Left ventricle myocardium inferior (tissue), 1 donor: ENCODE measurements at regions not wholly inside any gene's neighbourhood (a gene's known extent, or its start where the extent isn't known, plus 50 kb on each side); places are given as distances from the start of the nearest gene placed in this dataset.

Experiments used
- DNase-seq: peaks from one replicate; pipeline ENCODE4 v3.0.0-alpha.2; 2020
- H3K27ac ChIP-seq: fragments of 200-600 bp; replicated peaks from 2 replicates; pipeline ENCODE4 v1.8.0; 2021
- H3K27me3 ChIP-seq: fragments of 200-600 bp; 2 replicates; pipeline ENCODE4 v1.8.0; 2021; ENCODE audit warnings: low read depth
- H3K36me3 ChIP-seq: fragments of 200-600 bp; 2 replicates; pipeline ENCODE4 v1.8.0; 2021
- H3K4me1 ChIP-seq: fragments of 200-600 bp; 2 replicates; pipeline ENCODE4 v1.8.0; 2021
- H3K4me3 ChIP-seq: fragments of 200-600 bp; 2 replicates; pipeline ENCODE4 v1.8.0; 2021; ENCODE audit warnings: mild to moderate bottlenecking, moderate library complexity
- H3K9me3 ChIP-seq: fragments of 200-600 bp; replicated peaks from 2 replicates; pipeline ENCODE4 v1.8.0; 2021
- intact Hi-C: fragments of 100-400 bp; cut with micrococcal nuclease; formaldehyde crosslinking; loops from one replicate; pipeline ENCODE4 v1.11.0; 2022
- TF ChIP-seq, protein P1 (sequence below): fragments of 200-600 bp; IDR thresholded peaks from 2 replicates; pipeline ENCODE4 v1.8.0; 2021; ENCODE audit warnings: antibody characterized with exemption, mild to moderate bottlenecking, borderline replicate concordance
- donor health status: DM: no; HTN: yes; CAD: no; lungs with severe emphysema.

DNA sequence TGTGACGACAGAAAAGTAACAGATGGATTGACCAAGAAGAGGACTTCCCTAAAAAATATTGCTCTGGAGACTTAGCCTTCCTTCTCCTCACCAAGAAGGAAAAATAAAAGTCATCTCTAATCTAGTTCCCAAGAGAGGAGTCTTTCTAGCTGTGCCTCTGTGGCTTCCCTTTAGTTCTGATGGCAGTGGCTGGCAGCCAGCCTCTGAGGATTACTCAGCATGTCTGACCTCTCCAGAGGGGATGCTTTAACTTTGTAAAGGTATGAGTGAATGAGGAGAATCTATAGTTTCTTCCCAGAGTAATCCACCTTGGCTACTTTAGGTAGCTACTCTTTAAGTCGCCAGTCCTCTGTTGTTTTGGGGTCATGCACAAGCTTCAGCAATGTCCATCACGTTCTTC lies 163.9 kb upstream of the KIT start:
- TF ChIP-seq, protein P1, sequence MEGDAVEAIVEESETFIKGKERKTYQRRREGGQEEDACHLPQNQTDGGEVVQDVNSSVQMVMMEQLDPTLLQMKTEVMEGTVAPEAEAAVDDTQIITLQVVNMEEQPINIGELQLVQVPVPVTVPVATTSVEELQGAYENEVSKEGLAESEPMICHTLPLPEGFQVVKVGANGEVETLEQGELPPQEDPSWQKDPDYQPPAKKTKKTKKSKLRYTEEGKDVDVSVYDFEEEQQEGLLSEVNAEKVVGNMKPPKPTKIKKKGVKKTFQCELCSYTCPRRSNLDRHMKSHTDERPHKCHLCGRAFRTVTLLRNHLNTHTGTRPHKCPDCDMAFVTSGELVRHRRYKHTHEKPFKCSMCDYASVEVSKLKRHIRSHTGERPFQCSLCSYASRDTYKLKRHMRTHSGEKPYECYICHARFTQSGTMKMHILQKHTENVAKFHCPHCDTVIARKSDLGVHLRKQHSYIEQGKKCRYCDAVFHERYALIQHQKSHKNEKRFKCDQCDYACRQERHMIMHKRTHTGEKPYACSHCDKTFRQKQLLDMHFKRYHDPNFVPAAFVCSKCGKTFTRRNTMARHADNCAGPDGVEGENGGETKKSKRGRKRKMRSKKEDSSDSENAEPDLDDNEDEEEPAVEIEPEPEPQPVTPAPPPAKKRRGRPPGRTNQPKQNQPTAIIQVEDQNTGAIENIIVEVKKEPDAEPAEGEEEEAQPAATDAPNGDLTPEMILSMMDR = no peak
- Histone ChIP-seq H3K4me3 (no peak overlapping the region), H3K36me3 (no peaks in the 10 kb centered on the region), H3K9me3 (no peaks in the 10 kb centered on the region), H3K27me3 (no peaks in the 10 kb centered on the region), H3K4me1 (no peaks in the 10 kb centered on the region), H3K27ac (no peak overlapping the region)
- intact Hi-C loops = no loop called here
- DNase-seq = no peak

DNA sequence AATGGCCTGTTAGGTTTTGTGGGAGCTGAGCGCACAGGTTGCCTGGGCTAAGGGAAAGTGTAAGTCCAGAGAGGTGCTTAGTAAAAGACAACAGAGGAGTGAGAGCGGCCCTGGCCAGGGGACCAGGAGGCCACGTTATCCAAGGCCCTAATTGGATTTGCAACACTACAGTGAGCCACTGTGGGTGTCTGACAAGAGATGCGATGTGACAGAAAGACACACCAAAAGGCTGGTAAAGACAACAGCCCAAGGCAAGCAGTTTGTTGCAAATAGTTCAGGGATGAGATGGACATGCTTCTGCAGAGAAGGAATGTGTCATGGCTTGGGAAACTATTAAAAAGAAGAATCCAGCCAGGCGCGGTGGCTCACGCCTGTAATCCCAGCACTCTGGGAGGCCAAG lies 162.7 kb upstream of the KIT start:
- H3K4me3 ChIP-seq = no peak overlapping the region
- TF ChIP-seq, protein P1 = no peak
- H3K27me3 ChIP-seq = no peaks in the 10 kb centered on the region
- H3K9me3 ChIP-seq = no peaks in the 10 kb centered on the region
- DNase-seq = no peak
- no peaks in the 10 kb centered on the region for H3K36me3 ChIP-seq
- no peaks in the 10 kb centered on the region for H3K4me1 ChIP-seq
- no peak overlapping the region for H3K27ac ChIP-seq
- intact Hi-C loops = no loop called here

DNA sequence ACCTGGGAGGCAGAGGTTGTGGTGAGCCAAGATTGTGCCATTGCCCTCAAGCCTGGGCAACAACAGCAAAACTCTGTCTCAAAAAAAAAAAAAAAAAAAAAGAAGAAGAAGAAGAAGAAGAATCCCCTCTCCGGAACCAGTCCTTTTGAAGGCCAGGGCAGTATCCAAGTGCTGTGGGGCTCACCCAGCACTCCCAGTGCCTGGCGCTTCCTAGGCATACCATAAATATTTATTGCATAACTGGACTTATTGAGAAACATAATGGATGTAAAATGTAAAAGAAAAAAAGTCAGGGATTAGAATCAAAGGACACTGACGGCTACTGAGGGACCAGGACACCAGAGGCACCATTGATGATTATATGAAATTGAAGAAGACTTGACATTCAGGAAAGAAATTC lies 162.1 kb upstream of the KIT start:
- intact Hi-C loops = no loop called here
- H3K27me3 ChIP-seq = no peaks in the 10 kb centered on the region
- H3K4me3 ChIP-seq = no peak overlapping the region
- no peak for DNase-seq
- TF ChIP-seq, protein P1 = no peak
- no peaks in the 10 kb centered on the region for H3K4me1 ChIP-seq
- no peaks in the 10 kb centered on the region for H3K9me3 ChIP-seq
- H3K36me3 ChIP-seq = no peaks in the 10 kb centered on the region
- no peak overlapping the region for H3K27ac ChIP-seq

DNA sequence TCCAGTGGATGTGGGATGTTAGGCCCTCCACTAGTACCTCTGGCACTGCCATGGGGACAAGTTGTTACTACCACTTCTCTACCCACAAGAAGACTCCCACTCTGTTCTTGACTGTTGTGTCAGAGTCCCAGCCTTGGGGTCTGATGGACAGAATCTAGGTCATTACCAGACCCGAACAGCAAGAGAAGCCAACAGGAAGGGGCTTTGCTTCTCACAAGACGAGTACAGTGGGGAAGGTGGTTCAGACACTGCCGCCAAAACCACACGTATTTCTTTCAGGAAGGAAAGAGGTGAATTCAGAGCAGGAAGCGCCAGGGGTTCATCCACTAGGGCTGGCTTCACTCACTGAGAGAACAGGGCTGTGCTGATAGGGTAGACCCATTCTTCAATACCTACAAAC lies 161.3 kb upstream of the KIT start:
- no peaks in the 10 kb centered on the region for H3K9me3 ChIP-seq
- no peaks in the 10 kb centered on the region for H3K27me3 ChIP-seq
- TF ChIP-seq, protein P1 = no peak
- no peak for DNase-seq
- H3K4me1 ChIP-seq = no peaks in the 10 kb centered on the region
- no peak overlapping the region for H3K4me3 ChIP-seq
- H3K27ac ChIP-seq = no peak overlapping the region
- H3K36me3 ChIP-seq = no peaks in the 10 kb centered on the region
- intact Hi-C loops = no loop called here

DNA sequence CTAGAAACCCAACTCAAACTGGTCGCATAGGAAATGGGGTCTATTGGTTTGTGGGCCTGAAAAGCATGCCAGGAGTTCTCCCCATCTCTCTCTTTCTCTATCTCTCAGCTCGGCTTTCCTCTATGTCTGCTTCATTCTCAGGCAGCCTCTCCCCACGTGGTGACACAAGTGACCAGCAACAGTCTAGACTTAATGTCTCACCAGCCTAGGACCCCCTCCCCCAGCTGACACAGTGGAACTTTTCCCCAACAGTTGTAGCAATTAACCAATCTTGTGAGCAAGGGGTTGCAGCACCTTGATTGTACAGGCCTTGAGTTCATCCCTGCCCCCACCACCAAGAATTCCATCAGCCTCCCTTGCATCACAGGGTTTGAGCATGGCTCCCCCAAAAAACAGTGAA lies 159.8 kb upstream of the KIT start:
- DNase-seq = no peak
- Histone ChIP-seq H3K27ac (no peak overlapping the region), H3K27me3 (no peaks in the 10 kb centered on the region), H3K36me3 (no peaks in the 10 kb centered on the region), H3K4me3 (no peak overlapping the region), H3K9me3 (no peaks in the 10 kb centered on the region), H3K4me1 (no peaks in the 10 kb centered on the region)
- intact Hi-C loops = no loop called here
- TF ChIP-seq, protein P1 = no peak

DNA sequence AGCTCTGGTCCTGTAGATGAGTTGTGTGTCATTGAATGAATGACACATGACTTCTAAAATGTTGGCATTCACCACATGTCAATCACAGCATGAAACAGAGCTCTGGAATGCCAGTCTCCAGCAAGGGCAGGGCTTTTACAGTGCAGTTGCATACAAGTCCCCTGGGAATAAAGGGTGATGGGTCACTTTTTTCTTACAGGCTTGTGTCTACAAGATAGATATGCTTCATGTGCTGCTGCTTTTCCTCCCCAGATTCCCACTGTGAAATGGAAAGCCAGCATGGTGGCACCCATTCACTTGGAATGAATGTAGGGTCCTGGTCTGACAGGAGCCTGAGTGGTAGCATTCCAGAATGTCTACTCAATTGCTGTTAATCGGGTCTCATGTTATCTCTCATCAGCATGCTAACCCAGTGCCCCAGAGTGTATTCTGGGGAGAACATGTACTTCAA lies 159.1 kb upstream of the KIT start:
- DNase-seq = no peak

More for the DNA sequence above, 159.1 kb upstream of the KIT start:
- Histone ChIP-seq H3K4me3 (no peak overlapping the region), H3K27ac (no peak overlapping the region), H3K36me3 (no peaks in the 10 kb centered on the region), H3K9me3 (no peaks in the 10 kb centered on the region), H3K4me1 (no peaks in the 10 kb centered on the region), H3K27me3 (no peaks in the 10 kb centered on the region)
- intact Hi-C loops = no loop called here
- TF ChIP-seq, protein P1 = no peak
